OCI-LY7 (cell line): ENCODE measurements at regions not wholly inside any gene's neighbourhood (a gene's known extent, or its start where the extent isn't known, plus 50 kb on each side); places are given as distances from the start of the nearest gene placed in this dataset.

Experiments used
- CTCF ChIP-seq: fragments of 200-600 bp; sonication (generic); conservative IDR thresholded peaks from 2 replicates; pipeline ENCODE4 v1.5.1; 2014; ENCODE audit warnings: mild to moderate bottlenecking, antibody characterized with exemption, low read length, moderate library complexity, mixed read lengths
- EZH2phosphoT487 ChIP-seq: fragments of 200-600 bp; sonication (generic); IDR thresholded peaks from 2 replicates; pipeline ENCODE4 v1.6.1; 2018; ENCODE audit warnings: low read depth, borderline replicate concordance, mild to moderate bottlenecking, mixed run types, antibody characterized with exemption, low read length, moderate library complexity, mixed read lengths

GRCh38 chr13:24052547-24053518 lies 107.7 kb upstream of the SPATA13 start:
- TF ChIP-seq EZH2phosphoT487 (no peak), CTCF (no peak)
